NOMO-1 treated with dmso at 0.1 percent for 144 hours (cell line): ENCODE measurements at regions not wholly inside any gene's neighbourhood (a gene's known extent, or its start where the extent isn't known, plus 50 kb on each side); places are given as distances from the start of the nearest gene placed in this dataset.
"Not testable (repeated sequence)": the region's sequence is repeated elsewhere in the genome, so short reads cannot be mapped to it uniquely, and the experiment has no call there.

ENCODE experiments used
- DNase-seq: peaks from one replicate; lab custom pipeline; 2025; ENCODE audit not compliant: unreplicated experiment; lab: John Stamatoyannopoulos, UW

- no peak for DNase-seq
Measured at GRCh38 chr22:34570408-34570807, 495.6 kb upstream of the ISX start.

- DNase-seq, result no peak
Measured at GRCh38 chr22:34579519-34579918, 486.4 kb upstream of the ISX start.

- no peak for DNase-seq
Measured at GRCh38 chr22:34587357-34588356, 478.3 kb upstream of the ISX start.

- DNase-seq, result no peak
Measured at GRCh38 chr22:34588871-34589545, 476.9 kb upstream of the ISX start.

GRCh38 chr22:34592123-34592740 is 473.7 kb upstream of the ISX start:
- no peak for DNase-seq

- no peak for DNase-seq
Measured at GRCh38 chr22:34599567-34599966, 466.4 kb upstream of the ISX start.

GRCh38 chr22:34604312-34604711 is 461.6 kb upstream of the ISX start:
- DNase-seq, result no peak

- no peak for DNase-seq
Measured at GRCh38 chr22:34608106-34608505, 457.9 kb upstream of the ISX start.

GRCh38 chr22:34608540-34609115 is 457.3 kb upstream of the ISX start:
- no peak for DNase-seq

GRCh38 chr22:34609646-34610045 is 456.3 kb upstream of the ISX start:
- DNase-seq, result no peak

GRCh38 chr22:34620161-34620560 is 445.8 kb upstream of the ISX start:
- no peak for DNase-seq

GRCh38 chr22:34620832-34621231 is 445.1 kb upstream of the ISX start:
- no peak for DNase-seq

- no peak for DNase-seq
Measured at GRCh38 chr22:34622602-34623001, 443.4 kb upstream of the ISX start.

GRCh38 chr22:34623580-34623979 is 442.4 kb upstream of the ISX start:
- DNase-seq, result no peak

GRCh38 chr22:34625892-34626291 is 440.1 kb upstream of the ISX start:
- DNase-seq, result not testable (repeated sequence)

GRCh38 chr22:34638128-34638527 is 427.8 kb upstream of the ISX start:
- no peak for DNase-seq

GRCh38 chr22:34639911-34640310 is 426.0 kb upstream of the ISX start:
- DNase-seq, result no peak

- no peak for DNase-seq
Measured at GRCh38 chr22:34645375-34645774, 420.6 kb upstream of the ISX start.

GRCh38 chr22:34669001-34669400 is 397.0 kb upstream of the ISX start:
- no peak for DNase-seq

GRCh38 chr22:34683031-34683430 is 382.9 kb upstream of the ISX start:
- DNase-seq, result not testable (repeated sequence)

- not testable (repeated sequence) for DNase-seq
Measured at GRCh38 chr22:34684278-34684677, 381.7 kb upstream of the ISX start.
